ENCODE measurements at regions not wholly inside any gene's neighbourhood (a gene's known extent, or its start where the extent isn't known, plus 50 kb on each side); places are given as distances from the start of the nearest gene placed in this dataset.

GRCh38 chr14:71508901-71509300 lies 423.3 kb upstream of the RGS6 start:
- TF ChIP-seq, protein P1, sequence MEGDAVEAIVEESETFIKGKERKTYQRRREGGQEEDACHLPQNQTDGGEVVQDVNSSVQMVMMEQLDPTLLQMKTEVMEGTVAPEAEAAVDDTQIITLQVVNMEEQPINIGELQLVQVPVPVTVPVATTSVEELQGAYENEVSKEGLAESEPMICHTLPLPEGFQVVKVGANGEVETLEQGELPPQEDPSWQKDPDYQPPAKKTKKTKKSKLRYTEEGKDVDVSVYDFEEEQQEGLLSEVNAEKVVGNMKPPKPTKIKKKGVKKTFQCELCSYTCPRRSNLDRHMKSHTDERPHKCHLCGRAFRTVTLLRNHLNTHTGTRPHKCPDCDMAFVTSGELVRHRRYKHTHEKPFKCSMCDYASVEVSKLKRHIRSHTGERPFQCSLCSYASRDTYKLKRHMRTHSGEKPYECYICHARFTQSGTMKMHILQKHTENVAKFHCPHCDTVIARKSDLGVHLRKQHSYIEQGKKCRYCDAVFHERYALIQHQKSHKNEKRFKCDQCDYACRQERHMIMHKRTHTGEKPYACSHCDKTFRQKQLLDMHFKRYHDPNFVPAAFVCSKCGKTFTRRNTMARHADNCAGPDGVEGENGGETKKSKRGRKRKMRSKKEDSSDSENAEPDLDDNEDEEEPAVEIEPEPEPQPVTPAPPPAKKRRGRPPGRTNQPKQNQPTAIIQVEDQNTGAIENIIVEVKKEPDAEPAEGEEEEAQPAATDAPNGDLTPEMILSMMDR (conservative IDR thresholded peaks at IDR 0.05; ENCODE audit: low read depth, low read length), result no peak
- H3K4me3 ChIP-seq (ENCODE audit: low read length), result no peak overlapping the region
- DNase-seq (ENCODE audit: low read depth), result no peak

DNA sequence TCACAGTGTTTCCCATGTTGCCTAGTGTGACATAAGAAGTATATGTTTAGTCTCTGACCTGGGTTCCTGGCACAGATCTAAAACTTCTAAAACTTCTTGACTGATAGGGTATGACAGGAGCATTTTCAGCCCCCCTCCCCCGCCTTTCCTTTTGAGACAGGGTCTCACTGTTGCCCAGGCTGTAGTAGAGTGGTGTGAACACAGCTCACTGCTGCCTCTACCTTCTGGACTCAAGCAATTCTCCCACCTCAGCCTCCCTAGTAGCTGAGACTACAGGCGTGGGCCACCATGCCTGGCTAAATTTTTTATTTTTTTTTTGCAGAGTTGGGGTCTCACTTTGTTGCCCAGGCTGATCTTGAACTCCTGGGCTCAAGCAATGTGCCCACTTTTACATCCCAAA lies 421.1 kb upstream of the RGS6 start:
- no peak for DNase-seq (ENCODE audit: low read depth)
- no peak overlapping the region for H3K4me3 ChIP-seq (ENCODE audit: low read length)
- TF ChIP-seq, protein P1 (conservative IDR thresholded peaks at IDR 0.05; ENCODE audit: low read depth, low read length), result no peak

- DNase-seq (ENCODE audit: low read depth), result no peak
- H3K4me3 ChIP-seq (ENCODE audit: low read length), result no peak overlapping the region
- TF ChIP-seq, protein P1 (conservative IDR thresholded peaks at IDR 0.05; ENCODE audit: low read depth, low read length), result no peak
Observed at GRCh38 chr14:71514941-71515919, 417.0 kb upstream of the RGS6 start.

- no peak for DNase-seq (ENCODE audit: low read depth)
- TF ChIP-seq, protein P1 (conservative IDR thresholded peaks at IDR 0.05; ENCODE audit: low read depth, low read length), result no peak
- no peak overlapping the region for H3K4me3 ChIP-seq (ENCODE audit: low read length)
Observed at GRCh38 chr14:71521238-71522135, 410.7 kb upstream of the RGS6 start.

DNA sequence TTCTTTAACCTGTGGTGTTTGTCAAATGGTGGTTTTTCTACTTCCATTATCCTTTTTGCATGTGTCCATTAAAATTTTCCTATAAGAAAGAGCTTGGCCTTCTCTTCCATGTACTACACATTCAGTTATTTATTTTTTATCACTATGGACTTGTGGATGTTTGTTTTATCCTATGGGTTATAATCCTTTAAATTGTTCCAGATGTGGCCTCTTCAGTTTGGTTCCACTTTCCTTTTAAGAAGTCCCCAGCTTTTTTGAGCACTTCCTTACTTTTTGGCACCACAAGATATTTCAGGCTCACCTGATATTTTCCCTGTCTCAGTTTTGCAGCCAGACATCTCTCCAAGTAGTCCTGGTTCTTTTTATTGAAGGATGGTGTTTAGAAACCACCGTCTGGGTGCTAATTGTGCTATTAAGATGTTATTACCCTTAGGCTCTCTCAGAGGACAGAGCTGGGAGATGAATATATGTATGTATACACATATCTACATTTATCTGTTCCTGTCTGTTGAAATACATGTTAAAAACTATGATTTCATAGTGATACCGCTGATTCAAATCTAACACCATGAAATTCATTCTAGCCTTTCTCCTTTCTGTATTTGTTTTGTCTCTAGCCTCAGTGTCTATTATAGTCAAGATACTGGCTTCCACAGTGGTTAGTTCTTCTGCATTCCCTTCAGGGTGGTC lies 408.5 kb upstream of the RGS6 start:
- H3K4me3 ChIP-seq (ENCODE audit: low read length), result no peak overlapping the region
- TF ChIP-seq, protein P1 (conservative IDR thresholded peaks at IDR 0.05; ENCODE audit: low read depth, low read length), result no peak
- DNase-seq (ENCODE audit: low read depth), result no peak

DNA sequence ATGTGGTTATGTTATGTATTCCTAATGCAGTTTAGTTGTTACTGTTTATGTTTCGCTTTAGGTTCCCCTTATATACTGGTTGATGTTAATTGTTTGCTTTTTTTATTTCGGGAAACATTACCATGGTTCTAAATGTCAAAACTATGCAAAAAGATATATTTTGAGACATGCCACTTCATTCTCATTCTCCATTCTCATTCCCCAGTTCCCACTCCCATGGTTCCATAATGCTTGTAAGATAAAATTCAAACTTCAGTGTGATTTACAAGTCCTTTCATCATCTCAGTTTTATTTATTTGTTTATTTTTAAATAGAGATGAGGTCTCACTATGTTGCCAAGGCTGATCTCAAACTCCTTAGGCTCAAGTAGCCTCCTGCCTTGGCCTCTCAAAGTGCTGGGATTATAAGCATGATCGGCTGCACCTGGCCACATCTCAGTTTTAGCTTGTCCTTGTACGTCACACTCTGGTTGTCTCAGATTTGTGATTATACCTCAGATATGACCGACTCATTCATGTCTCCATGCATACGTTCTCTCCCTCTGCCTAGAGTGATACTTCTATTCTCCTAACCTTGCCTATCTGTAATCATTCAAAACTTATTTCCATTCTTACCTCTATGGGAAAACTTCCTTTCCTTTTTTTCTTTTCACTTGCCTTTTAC lies 407.8 kb upstream of the RGS6 start:
- no peak overlapping the region for H3K4me3 ChIP-seq (ENCODE audit: low read length)
- no peak for DNase-seq (ENCODE audit: low read depth)
- TF ChIP-seq, protein P1 (conservative IDR thresholded peaks at IDR 0.05; ENCODE audit: low read depth, low read length), result no peak
